GM23338 (cell line): ENCODE measurements at regions not wholly inside any gene's neighbourhood (a gene's known extent, or its start where the extent isn't known, plus 50 kb on each side); places are given as distances from the start of the nearest gene placed in this dataset.

Experiments
- ATAC-seq: fragments of 200-7000 bp; cut with Tn5 transposase; 3 replicates; pipeline ENCODE4 v1.9.1; 2020
- DNase-seq: peaks from one replicate; pipeline ENCODE4 v3.0.0-alpha.2; 2015; ENCODE audit warnings: low spot score
- H2AFZ ChIP-seq: fragments of 200-600 bp; sonication (generic); 2 replicates; pipeline ENCODE4 v1.8.0; 2016; ENCODE audit warnings: antibody characterized with exemption, mild to moderate bottlenecking, moderate library complexity
- H3F3A ChIP-seq: fragments of 200-600 bp; sonication (generic); replicated peaks from 2 replicates; pipeline ENCODE4 v1.8.0; 2017; ENCODE audit warnings: antibody characterized with exemption, mixed run types, low read depth
- H3K27ac ChIP-seq: fragments of 200-600 bp; sonication (generic); 2 replicates; pipeline ENCODE4 v1.6.1; 2016; ENCODE audit warnings: low read depth
- H3K27me3 ChIP-seq: fragments of 200-600 bp; sonication (generic); 2 replicates; pipeline ENCODE4 v1.8.0; 2016; ENCODE audit warnings: mild to moderate bottlenecking, mixed run types, moderate library complexity; ENCODE audit not compliant: insufficient read depth
- H3K36me3 ChIP-seq: fragments of 200-600 bp; sonication (generic); 2 replicates; pipeline ENCODE4 v1.8.0; 2016; ENCODE audit warnings: mild to moderate bottlenecking; ENCODE audit not compliant: insufficient read depth
- H3K4me1 ChIP-seq: fragments of 200-600 bp; sonication (generic); 2 replicates; pipeline ENCODE4 v1.8.0; 2016; ENCODE audit warnings: mild to moderate bottlenecking, moderate library complexity; ENCODE audit not compliant: insufficient read depth
- H3K4me2 ChIP-seq: fragments of 200-600 bp; sonication (generic); 2 replicates; pipeline ENCODE4 v1.7.1; 2017; ENCODE audit warnings: mixed run types
- H3K4me3 ChIP-seq: fragments of 200-600 bp; sonication (generic); 2 replicates; pipeline ENCODE4 v1.6.1; 2016; ENCODE audit warnings: mixed run types
- H3K79me2 ChIP-seq: fragments of 200-600 bp; sonication (generic); replicated peaks from 2 replicates; pipeline ENCODE4 v1.8.0; 2017; ENCODE audit warnings: mild to moderate bottlenecking; ENCODE audit not compliant: insufficient read depth
- H3K9me2 ChIP-seq: fragments of 200-600 bp; sonication (generic); 2 replicates; pipeline ENCODE4 v1.8.0; 2017; ENCODE audit not compliant: insufficient read depth
- H4K20me1 ChIP-seq: fragments of 200-600 bp; sonication (generic); replicated peaks from 2 replicates; pipeline ENCODE4 v1.8.0; 2017; ENCODE audit warnings: mild to moderate bottlenecking; ENCODE audit not compliant: insufficient read depth
- H3K27ac Mint-ChIP-seq: 2 replicates; pipeline ENCODE4 v1.8.0; 2020; ENCODE audit warnings: inconsistent platforms, mild to moderate bottlenecking, moderate library complexity, mixed read lengths
- H3K27me3 Mint-ChIP-seq: 3 replicates; pipeline ENCODE4 v1.8.0; 2022; ENCODE audit warnings: low read depth, mild to moderate bottlenecking, moderate library complexity, mixed read lengths, inconsistent platforms; ENCODE audit not compliant: insufficient read depth, poor library complexity
- H3K36me3 Mint-ChIP-seq: 3 replicates; pipeline ENCODE4 v1.8.0; 2021; ENCODE audit warnings: low read depth, mild to moderate bottlenecking, inconsistent platforms, moderate library complexity, mixed read lengths
- H3K4me1 Mint-ChIP-seq: 3 replicates; pipeline ENCODE4 v1.8.0; 2020; ENCODE audit warnings: mild to moderate bottlenecking, inconsistent platforms, mixed read lengths
- H3K4me3 Mint-ChIP-seq: 3 replicates; pipeline ENCODE4 v1.8.0; 2021; ENCODE audit warnings: moderate library complexity, mild to moderate bottlenecking, inconsistent platforms, mixed read lengths
- H3K9me3 Mint-ChIP-seq: 3 replicates; pipeline ENCODE4 v1.8.0; 2020; ENCODE audit warnings: moderate library complexity, mild to moderate bottlenecking, inconsistent platforms, mixed read lengths
- CREB1 ChIP-seq: fragments of 250-450 bp; sonication (Bioruptor Pico); IDR thresholded peaks from 2 replicates; pipeline ENCODE4 v1.5.0; 2020; ENCODE audit warnings: low read depth, mild to moderate bottlenecking, moderate library complexity
- CTCF ChIP-seq, 2 experiments: fragments of 200-600 bp in 1 of 2; sonication (generic) in 1 of 2; conservative IDR thresholded peaks; 2 replicates each; pipeline versions ENCODE4 v1.5.1 to v1.6.1; 2016 to 2017; ENCODE audit warnings: antibody characterized with exemption in 2 of 2, low read depth in 2 of 2, mild to moderate bottlenecking in 2 of 2, moderate library complexity in 1 of 2
- EZH2 ChIP-seq: fragments of 200-600 bp; sonication (generic); IDR thresholded peaks from one replicate; pipeline ENCODE4 v1.8.0; 2017; ENCODE audit warnings: antibody characterized with exemption, mild to moderate bottlenecking, low read depth; ENCODE audit not compliant: unreplicated experiment
- EZH2phosphoT487 ChIP-seq: fragments of 200-600 bp; sonication (generic); IDR thresholded peaks from one replicate; pipeline ENCODE4 v1.8.1; 2018; ENCODE audit warnings: antibody characterized with exemption; ENCODE audit not compliant: unreplicated experiment
- JUNB ChIP-seq: IDR thresholded peaks from one replicate; pipeline ENCODE4 v1.6.1; 2016; ENCODE audit warnings: antibody characterized with exemption; ENCODE audit not compliant: unreplicated experiment
- NANOG ChIP-seq: IDR thresholded peaks from 2 replicates; pipeline ENCODE4 v1.6.1; 2016; ENCODE audit warnings: antibody characterized with exemption, borderline replicate concordance
- POLR2AphosphoS5 ChIP-seq: IDR thresholded peaks from 2 replicates; pipeline ENCODE4 v1.6.1; 2016; ENCODE audit warnings: antibody characterized with exemption, low read depth
- STAT1 ChIP-seq: IDR thresholded peaks from one replicate; pipeline ENCODE4 v1.6.1; 2016; ENCODE audit warnings: antibody characterized with exemption; ENCODE audit not compliant: unreplicated experiment
- ZNF114 ChIP-seq: fragments of 250-450 bp; sonication (Bioruptor Pico); IDR thresholded peaks from 2 replicates; pipeline ENCODE4 v1.5.0; 2020; ENCODE audit warnings: mild to moderate bottlenecking, moderate library complexity
- ZNF331 ChIP-seq: fragments of 250-450 bp; sonication (Bioruptor Pico); IDR thresholded peaks from 2 replicates; pipeline ENCODE4 v1.5.0; 2020; ENCODE audit warnings: low read depth, mild to moderate bottlenecking, moderate library complexity
- ZNF462 ChIP-seq: fragments of 250-450 bp; sonication (Bioruptor Pico); IDR thresholded peaks from 2 replicates; pipeline ENCODE4 v1.5.0; 2020; ENCODE audit warnings: mild to moderate bottlenecking, moderate library complexity
- TF ChIP-seq, protein P1 (sequence below): IDR thresholded peaks from 2 replicates; pipeline ENCODE4 v1.6.1; 2016; ENCODE audit warnings: antibody characterized with exemption
- TF ChIP-seq, protein P2 (sequence below): IDR thresholded peaks from one replicate; pipeline ENCODE4 v1.6.1; 2018; ENCODE audit warnings: antibody characterized with exemption; ENCODE audit not compliant: unreplicated experiment

GRCh38 chr5:60312098-60312497, 387.9 kb downstream of the DEPDC1B start:
- Mint-ChIP-seq H3K27ac (no peak overlapping the region), H3K9me3 (no peaks in the 10 kb centered on the region), H3K4me3 (no peak overlapping the region), H3K36me3 (no peaks in the 10 kb centered on the region), H3K4me1 (peaks cover 12% of the 10 kb centered on the region; the same call in 2 of the 3 replicates), H3K27me3 (no peaks in the 10 kb centered on the region)
- TF ChIP-seq CREB1 (CRISPR knock-in tag) (no peak), CTCF (conservative IDR thresholded peaks at IDR 0.05; ENCODE audit: low read depth in 2 of 2) (no peak), ZNF114 (CRISPR knock-in tag) (no peak), JUNB (no peak), EZH2 (no peak), ZNF331 (no peak), NANOG (no peak), STAT1 (no peak), EZH2phosphoT487 (no peak), POLR2AphosphoS5 (no peak), ZNF462 (CRISPR knock-in tag) (no peak)
- TF ChIP-seq, protein P1, sequence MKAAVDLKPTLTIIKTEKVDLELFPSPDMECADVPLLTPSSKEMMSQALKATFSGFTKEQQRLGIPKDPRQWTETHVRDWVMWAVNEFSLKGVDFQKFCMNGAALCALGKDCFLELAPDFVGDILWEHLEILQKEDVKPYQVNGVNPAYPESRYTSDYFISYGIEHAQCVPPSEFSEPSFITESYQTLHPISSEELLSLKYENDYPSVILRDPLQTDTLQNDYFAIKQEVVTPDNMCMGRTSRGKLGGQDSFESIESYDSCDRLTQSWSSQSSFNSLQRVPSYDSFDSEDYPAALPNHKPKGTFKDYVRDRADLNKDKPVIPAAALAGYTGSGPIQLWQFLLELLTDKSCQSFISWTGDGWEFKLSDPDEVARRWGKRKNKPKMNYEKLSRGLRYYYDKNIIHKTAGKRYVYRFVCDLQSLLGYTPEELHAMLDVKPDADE = no peak
- TF ChIP-seq, protein P2, sequence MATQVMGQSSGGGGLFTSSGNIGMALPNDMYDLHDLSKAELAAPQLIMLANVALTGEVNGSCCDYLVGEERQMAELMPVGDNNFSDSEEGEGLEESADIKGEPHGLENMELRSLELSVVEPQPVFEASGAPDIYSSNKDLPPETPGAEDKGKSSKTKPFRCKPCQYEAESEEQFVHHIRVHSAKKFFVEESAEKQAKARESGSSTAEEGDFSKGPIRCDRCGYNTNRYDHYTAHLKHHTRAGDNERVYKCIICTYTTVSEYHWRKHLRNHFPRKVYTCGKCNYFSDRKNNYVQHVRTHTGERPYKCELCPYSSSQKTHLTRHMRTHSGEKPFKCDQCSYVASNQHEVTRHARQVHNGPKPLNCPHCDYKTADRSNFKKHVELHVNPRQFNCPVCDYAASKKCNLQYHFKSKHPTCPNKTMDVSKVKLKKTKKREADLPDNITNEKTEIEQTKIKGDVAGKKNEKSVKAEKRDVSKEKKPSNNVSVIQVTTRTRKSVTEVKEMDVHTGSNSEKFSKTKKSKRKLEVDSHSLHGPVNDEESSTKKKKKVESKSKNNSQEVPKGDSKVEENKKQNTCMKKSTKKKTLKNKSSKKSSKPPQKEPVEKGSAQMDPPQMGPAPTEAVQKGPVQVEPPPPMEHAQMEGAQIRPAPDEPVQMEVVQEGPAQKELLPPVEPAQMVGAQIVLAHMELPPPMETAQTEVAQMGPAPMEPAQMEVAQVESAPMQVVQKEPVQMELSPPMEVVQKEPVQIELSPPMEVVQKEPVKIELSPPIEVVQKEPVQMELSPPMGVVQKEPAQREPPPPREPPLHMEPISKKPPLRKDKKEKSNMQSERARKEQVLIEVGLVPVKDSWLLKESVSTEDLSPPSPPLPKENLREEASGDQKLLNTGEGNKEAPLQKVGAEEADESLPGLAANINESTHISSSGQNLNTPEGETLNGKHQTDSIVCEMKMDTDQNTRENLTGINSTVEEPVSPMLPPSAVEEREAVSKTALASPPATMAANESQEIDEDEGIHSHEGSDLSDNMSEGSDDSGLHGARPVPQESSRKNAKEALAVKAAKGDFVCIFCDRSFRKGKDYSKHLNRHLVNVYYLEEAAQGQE = no peak
- no peak overlapping the region for H3K4me2 ChIP-seq
- H3K27me3 ChIP-seq = no peaks in the 10 kb centered on the region
- H3K4me3 ChIP-seq = no peak overlapping the region
- no peak overlapping the region for H3K27ac ChIP-seq
- no peak overlapping the region for H2AFZ ChIP-seq
- no peaks in the 10 kb centered on the region for H4K20me1 ChIP-seq
- peaks cover 14% of the 10 kb centered on the region for H3K4me1 ChIP-seq
- H3F3A ChIP-seq = no peaks in the 10 kb centered on the region
- ATAC-seq (no peak), DNase-seq (no peak)
- no peaks in the 10 kb centered on the region for H3K36me3 ChIP-seq
- H3K9me2 ChIP-seq = peaks cover 4% of the 10 kb centered on the region; the same call in 1 of the 2 replicates
- H3K79me2 ChIP-seq = no peaks in the 10 kb centered on the region
